NT2/D1 (cell line): ENCODE measurements at regions not wholly inside any gene's neighbourhood (a gene's known extent, or its start where the extent isn't known, plus 50 kb on each side); places are given as distances from the start of the nearest gene placed in this dataset.

Experiments
- DNase-seq: peaks from one replicate; pipeline ENCODE4 v3.0.0-alpha.2; 2011; ENCODE audit warnings: low read depth, low spot score
- H3K27me3 ChIP-seq: 2 replicates; pipeline ENCODE4 v1.6.0; 2011; ENCODE audit warnings: mild to moderate bottlenecking; ENCODE audit not compliant: insufficient read length, insufficient read depth
- H3K36me3 ChIP-seq: 2 replicates; pipeline ENCODE4 v1.6.1; 2011; ENCODE audit warnings: mild to moderate bottlenecking, low read length, mixed read lengths; ENCODE audit not compliant: insufficient read depth, insufficient read length
- H3K4me1 ChIP-seq: 2 replicates; pipeline ENCODE4 v1.5.1; 2011; ENCODE audit not compliant: insufficient read depth, insufficient read length
- H3K4me3 ChIP-seq: 2 replicates; pipeline ENCODE4 v1.5.1; 2011; ENCODE audit warnings: low read depth; ENCODE audit not compliant: insufficient read length
- H3K9ac ChIP-seq: 2 replicates; pipeline ENCODE4 v1.6.0; 2011; ENCODE audit warnings: low read depth; ENCODE audit not compliant: insufficient read length
- H3K9me3 ChIP-seq: 2 replicates; pipeline ENCODE4 v1.5.1; 2011; ENCODE audit warnings: mild to moderate bottlenecking, low read length; ENCODE audit not compliant: insufficient read depth
- SUZ12 ChIP-seq: IDR thresholded peaks from 2 replicates; pipeline ENCODE4 v1.6.1; 2011; ENCODE audit not compliant: insufficient read length, insufficient read depth; ENCODE audit errors: extremely low read depth
- YY1 ChIP-seq: IDR thresholded peaks from 2 replicates; pipeline ENCODE4 v1.6.1; 2011; ENCODE audit not compliant: insufficient read length, insufficient read depth
- ZNF274 ChIP-seq: IDR thresholded peaks from 2 replicates; pipeline ENCODE4 v1.6.1; 2011; ENCODE audit warnings: mild to moderate bottlenecking, low read depth, low read length

DNA sequence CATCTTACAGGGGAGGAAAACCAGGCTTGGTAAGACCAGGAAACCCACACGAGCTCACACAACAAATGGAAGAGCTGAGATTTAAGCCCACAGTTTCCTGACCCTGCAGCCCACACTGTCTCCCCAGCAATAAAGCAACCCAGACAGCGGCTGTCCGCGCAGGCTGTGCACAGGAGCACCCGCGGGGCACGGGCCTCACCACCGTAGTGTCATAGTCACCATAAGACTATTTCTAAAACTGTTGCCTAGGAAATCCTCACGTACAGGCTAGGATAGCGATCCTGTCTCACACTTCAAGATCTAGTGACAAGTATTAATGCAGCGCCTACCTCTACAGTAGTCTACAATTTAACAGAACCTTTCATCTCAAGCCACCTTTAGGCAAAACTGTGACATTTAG, 54.0 kb upstream of the SYT6 start:
- Histone ChIP-seq H3K9me3 (no peaks in the 10 kb centered on the region), H3K9ac (no peak overlapping the region), H3K27me3 (peaks cover 9% of the 10 kb centered on the region), H3K4me1 (no peaks in the 10 kb centered on the region), H3K4me3 (no peak overlapping the region), H3K36me3 (no peaks in the 10 kb centered on the region)
- DNase-seq = no peak
- no peak for TF ChIP-seq SUZ12
- TF ChIP-seq YY1 = no peak
- no peak for TF ChIP-seq ZNF274

DNA sequence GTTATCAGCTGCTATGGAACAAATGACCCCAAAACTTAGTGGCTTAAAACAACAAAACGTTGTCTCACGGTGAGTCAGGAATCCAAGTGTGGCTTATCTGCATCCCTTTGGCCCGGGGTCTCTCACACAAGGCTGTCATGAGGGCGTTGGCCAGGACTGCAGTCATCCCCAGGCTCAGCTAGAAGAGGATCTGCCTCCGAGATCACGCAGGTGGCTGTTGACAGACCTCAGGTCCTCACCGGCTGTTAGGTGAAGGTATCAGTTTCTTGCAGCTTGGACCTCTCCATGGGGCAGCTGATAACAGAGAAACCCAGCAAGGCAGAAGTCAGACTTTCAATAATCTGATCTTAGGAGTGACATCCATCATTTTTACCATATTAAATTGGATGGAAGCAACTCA, 52.7 kb upstream of the SYT6 start:
- no peak for TF ChIP-seq YY1
- TF ChIP-seq ZNF274 = no peak
- no peak for TF ChIP-seq SUZ12
- no peaks in the 10 kb centered on the region for H3K36me3 ChIP-seq
- no peak overlapping the region for H3K4me3 ChIP-seq
- no peaks in the 10 kb centered on the region for H3K4me1 ChIP-seq
- no peak for DNase-seq
- peaks cover 9% of the 10 kb centered on the region for H3K27me3 ChIP-seq
- H3K9me3 ChIP-seq = no peaks in the 10 kb centered on the region
- no peak overlapping the region for H3K9ac ChIP-seq

DNA sequence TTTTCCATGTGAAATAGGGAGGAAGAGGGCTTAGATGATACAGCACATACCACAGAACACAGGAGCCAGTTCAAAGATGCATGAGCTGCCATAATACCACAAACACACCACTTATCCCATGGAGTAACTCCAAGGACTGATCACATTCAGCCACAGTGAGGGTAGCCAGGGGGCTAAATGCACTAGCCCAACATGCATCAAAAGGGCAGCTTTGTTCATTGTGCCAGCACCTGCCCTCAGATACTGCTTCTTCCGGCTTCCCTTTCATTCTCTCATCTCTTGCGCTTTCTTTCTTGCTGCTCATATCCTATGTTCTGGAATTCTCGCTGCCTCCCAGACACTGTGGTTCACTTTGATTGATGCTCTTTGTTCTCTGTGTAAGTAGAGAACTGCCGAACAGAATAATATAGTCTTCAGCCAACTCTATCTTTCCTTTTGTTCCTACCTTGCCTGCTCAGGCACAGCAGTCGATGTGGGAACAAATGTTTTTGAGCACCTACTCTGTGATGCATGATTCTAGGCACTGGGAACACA, 50.0 kb upstream of the SYT6 start:
- H3K27me3 ChIP-seq = peaks cover 3% of the 10 kb centered on the region
- H3K4me3 ChIP-seq = no peak overlapping the region
- no peaks in the 10 kb centered on the region for H3K36me3 ChIP-seq
- DNase-seq = no peak
- no peaks in the 10 kb centered on the region for H3K9me3 ChIP-seq
- no peak for TF ChIP-seq YY1
- TF ChIP-seq ZNF274 = no peak
- no peak for TF ChIP-seq SUZ12
- H3K4me1 ChIP-seq = no peaks in the 10 kb centered on the region
- no peak overlapping the region for H3K9ac ChIP-seq
